SU-DHL-6 (cell line): ENCODE measurements at regions not wholly inside any gene's neighbourhood (a gene's known extent, or its start where the extent isn't known, plus 50 kb on each side); places are given as distances from the start of the nearest gene placed in this dataset.

Experiments
- CTCF ChIP-seq: fragments of 200-600 bp; sonication (generic); IDR thresholded peaks from one replicate; pipeline ENCODE4 v1.5.1; 2017; ENCODE audit warnings: antibody characterized with exemption, mild to moderate bottlenecking, low read length, moderate library complexity; ENCODE audit not compliant: insufficient read depth, poor library complexity, severe bottlenecking
- EZH2phosphoT487 ChIP-seq: fragments of 200-600 bp; sonication (generic), shearing (Covaris generic); conservative IDR thresholded peaks from 2 replicates; pipeline ENCODE4 v1.6.1; 2018; ENCODE audit warnings: mild to moderate bottlenecking, antibody characterized with exemption, low read length, moderate library complexity, mixed read lengths

GRCh38 chr4:130636486-130636885 is 1540.5 kb downstream of the C4orf33 start:
- no peak for TF ChIP-seq CTCF
- no peak for TF ChIP-seq EZH2phosphoT487
